ENCODE measurements at regions not wholly inside any gene's neighbourhood (a gene's known extent, or its start where the extent isn't known, plus 50 kb on each side); places are given as distances from the start of the nearest gene placed in this dataset.

- TF ChIP-seq ZFP3 (CRISPR knock-in tag; IDR thresholded peaks at IDR 0.05) (no peak), PATZ1 (CRISPR knock-in tag; IDR thresholded peaks at IDR 0.05; ENCODE audit: borderline replicate concordance) (no peak), BACH2 (CRISPR knock-in tag; IDR thresholded peaks at IDR 0.05; ENCODE audit: borderline replicate concordance) (no peak), GLIS3 (CRISPR knock-in tag; IDR thresholded peaks at IDR 0.05) (no peak), ZNF8 (CRISPR knock-in tag; IDR thresholded peaks at IDR 0.05) (no peak)
Observed at GRCh38 chr18:44119607-44120006, 561.1 kb upstream of the SETBP1 start.

All from SK-N-SH treated with all-trans-retinoic acid at 6 μM for 48 hours (cell line).